ENCODE measurements at regions not wholly inside any gene's neighbourhood (a gene's known extent, or its start where the extent isn't known, plus 50 kb on each side); places are given as distances from the start of the nearest gene placed in this dataset.

DNA sequence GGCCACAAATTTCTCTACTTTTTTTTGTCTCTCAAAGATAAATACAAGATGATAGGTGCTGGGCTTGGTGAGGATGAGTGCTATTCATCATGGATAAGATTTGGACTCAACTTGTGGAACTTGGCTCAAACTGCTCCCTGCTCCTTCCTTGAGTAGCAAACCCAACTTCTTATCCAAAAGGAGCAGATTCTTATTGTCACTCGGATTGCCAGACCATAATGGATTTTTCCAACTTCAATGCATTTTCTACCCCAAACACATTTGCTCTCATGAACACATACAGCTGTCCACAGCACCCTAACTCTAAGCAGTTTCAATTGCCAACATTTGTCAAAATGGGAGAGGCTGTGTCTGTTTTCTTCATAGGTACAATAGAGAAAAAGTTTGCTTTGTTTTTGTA lies 99.5 kb upstream of the APCDD1 start:
- TF ChIP-seq, protein P1, sequence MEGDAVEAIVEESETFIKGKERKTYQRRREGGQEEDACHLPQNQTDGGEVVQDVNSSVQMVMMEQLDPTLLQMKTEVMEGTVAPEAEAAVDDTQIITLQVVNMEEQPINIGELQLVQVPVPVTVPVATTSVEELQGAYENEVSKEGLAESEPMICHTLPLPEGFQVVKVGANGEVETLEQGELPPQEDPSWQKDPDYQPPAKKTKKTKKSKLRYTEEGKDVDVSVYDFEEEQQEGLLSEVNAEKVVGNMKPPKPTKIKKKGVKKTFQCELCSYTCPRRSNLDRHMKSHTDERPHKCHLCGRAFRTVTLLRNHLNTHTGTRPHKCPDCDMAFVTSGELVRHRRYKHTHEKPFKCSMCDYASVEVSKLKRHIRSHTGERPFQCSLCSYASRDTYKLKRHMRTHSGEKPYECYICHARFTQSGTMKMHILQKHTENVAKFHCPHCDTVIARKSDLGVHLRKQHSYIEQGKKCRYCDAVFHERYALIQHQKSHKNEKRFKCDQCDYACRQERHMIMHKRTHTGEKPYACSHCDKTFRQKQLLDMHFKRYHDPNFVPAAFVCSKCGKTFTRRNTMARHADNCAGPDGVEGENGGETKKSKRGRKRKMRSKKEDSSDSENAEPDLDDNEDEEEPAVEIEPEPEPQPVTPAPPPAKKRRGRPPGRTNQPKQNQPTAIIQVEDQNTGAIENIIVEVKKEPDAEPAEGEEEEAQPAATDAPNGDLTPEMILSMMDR (IDR thresholded peaks at IDR 0.05; ENCODE audit: low read depth, low read length, poor library complexity, severe bottlenecking) = no peak
- TF ChIP-seq EZH2phosphoT487 (IDR thresholded peaks at IDR 0.05; ENCODE audit: borderline replicate concordance, low read length) = no peak
